WTC11 (cell line): ENCODE measurements at regions not wholly inside any gene's neighbourhood (a gene's known extent, or its start where the extent isn't known, plus 50 kb on each side); places are given as distances from the start of the nearest gene placed in this dataset.

ENCODE experiments used
- ATAC-seq: fragments of 200-7000 bp; cut with Tn5 transposase; 2 replicates; pipeline ENCODE4 v1.10.0; 2021; ENCODE audit warnings: mild to moderate bottlenecking, moderate library complexity
- CTCF ChIA-PET: fragments of 300-600 bp; sonication (Branson Sonifier 250); formaldehyde crosslinking; loops from one replicate; lab custom pipeline; 2021; ENCODE audit warnings: antibody characterized with exemption; lab: Charles Lee
- POLR2A ChIA-PET: fragments of 350-600 bp; sonication (Branson Sonifier 250); formaldehyde crosslinking; loops from one replicate; lab custom pipeline; 2021; ENCODE audit warnings: antibody characterized with exemption; lab: Charles Lee
- DNase-seq: peaks from one replicate; pipeline ENCODE4 v3.0.0; 2021; ENCODE audit warnings: low spot score
- H3K27ac Mint-ChIP-seq: 2 replicates; pipeline ENCODE4 v1.8.0; 2021; ENCODE audit warnings: mixed read lengths
- H3K27me3 Mint-ChIP-seq: 2 replicates; pipeline ENCODE4 v1.8.0; 2021; ENCODE audit warnings: low read depth, mild to moderate bottlenecking, moderate library complexity, mixed read lengths
- H3K36me3 Mint-ChIP-seq: 2 replicates; pipeline ENCODE4 v1.8.0; 2021; ENCODE audit warnings: mixed read lengths
- H3K4me1 Mint-ChIP-seq: 2 replicates; pipeline ENCODE4 v1.8.0; 2022; ENCODE audit warnings: mixed read lengths
- H3K4me3 Mint-ChIP-seq: 2 replicates; pipeline ENCODE4 v1.8.0; 2021; ENCODE audit warnings: mild to moderate bottlenecking, moderate library complexity, mixed read lengths
- H3K9me3 Mint-ChIP-seq: 2 replicates; pipeline ENCODE4 v1.8.0; 2021; ENCODE audit warnings: mixed read lengths
- CREB1 ChIP-seq: sonication (generic); formaldehyde crosslinking; IDR thresholded peaks from 2 replicates; pipeline ENCODE4 v1.8.0; 2023; ENCODE audit warnings: mild to moderate bottlenecking, missing genetic modification reagents
- MXD4 ChIP-seq: fragments of 250-450 bp; sonication (Bioruptor Pico); IDR thresholded peaks from 2 replicates; pipeline ENCODE4 v1.8.0; 2021; ENCODE audit warnings: mild to moderate bottlenecking, moderate library complexity, borderline replicate concordance
- MYBL2 ChIP-seq: sonication (generic); formaldehyde crosslinking; IDR thresholded peaks from 2 replicates; pipeline ENCODE4 v1.8.1; 2023; ENCODE audit warnings: mild to moderate bottlenecking, moderate library complexity, missing genetic modification reagents
- ZNF219 ChIP-seq: sonication (generic); formaldehyde crosslinking; IDR thresholded peaks from 2 replicates; pipeline ENCODE4 v1.8.0; 2023; ENCODE audit warnings: missing genetic modification reagents, mild to moderate bottlenecking, borderline replicate concordance
- ZNF232 ChIP-seq: sonication (generic); formaldehyde crosslinking; IDR thresholded peaks from 2 replicates; pipeline ENCODE4 v1.8.0; 2022; ENCODE audit warnings: mild to moderate bottlenecking, missing genetic modification reagents
- ZNF317 ChIP-seq: sonication (generic); formaldehyde crosslinking; IDR thresholded peaks from 2 replicates; pipeline ENCODE4 v1.8.1; 2023; ENCODE audit warnings: low read depth, mild to moderate bottlenecking, moderate library complexity, missing genetic modification reagents, borderline replicate concordance
- TF ChIP-seq, protein P1 (sequence below): sonication (generic); formaldehyde crosslinking; IDR thresholded peaks from 2 replicates; pipeline ENCODE4 v1.8.0; 2022; ENCODE audit warnings: mild to moderate bottlenecking, missing genetic modification reagents
- TF ChIP-seq, protein P2 (sequence below): sonication (generic); formaldehyde crosslinking; IDR thresholded peaks from 2 replicates; pipeline ENCODE4 v1.8.1; 2022; ENCODE audit warnings: missing genetic modification reagents, borderline replicate concordance
- TF ChIP-seq, protein P3 (sequence below): sonication (generic); formaldehyde crosslinking; IDR thresholded peaks from 2 replicates; pipeline ENCODE4 v1.8.1; 2023; ENCODE audit warnings: mild to moderate bottlenecking, missing genetic modification reagents
- TF ChIP-seq, protein P4 (sequence below): sonication (generic); formaldehyde crosslinking; IDR thresholded peaks from 2 replicates; pipeline ENCODE4 v1.8.1; 2022; ENCODE audit warnings: low read depth, mild to moderate bottlenecking, moderate library complexity, missing genetic modification reagents, borderline replicate concordance
- TF ChIP-seq, protein P5 (sequence below): sonication (generic); formaldehyde crosslinking; IDR thresholded peaks from 2 replicates; pipeline ENCODE4 v1.8.0; 2023; ENCODE audit warnings: missing genetic modification reagents, mild to moderate bottlenecking, borderline replicate concordance
- TF ChIP-seq, protein P6 (sequence below): fragments of 250-450 bp; sonication (Bioruptor Pico); IDR thresholded peaks from 2 replicates; pipeline ENCODE4 v1.9.0; 2021; ENCODE audit warnings: mild to moderate bottlenecking, borderline replicate concordance
- TF ChIP-seq, protein P7 (sequence below): sonication (generic); formaldehyde crosslinking; IDR thresholded peaks from 2 replicates; pipeline ENCODE4 v1.8.1; 2023; ENCODE audit warnings: mild to moderate bottlenecking, missing genetic modification reagents, moderate library complexity
- TF ChIP-seq, protein P8 (sequence below): sonication (generic); formaldehyde crosslinking; IDR thresholded peaks from 2 replicates; pipeline ENCODE4 v1.8.1; 2022; ENCODE audit warnings: mild to moderate bottlenecking, moderate library complexity, missing genetic modification reagents
- TF ChIP-seq, protein P9 (sequence below): sonication (generic); formaldehyde crosslinking; IDR thresholded peaks from 2 replicates; pipeline ENCODE4 v1.8.1; 2023; ENCODE audit warnings: mild to moderate bottlenecking, missing genetic modification reagents

DNA sequence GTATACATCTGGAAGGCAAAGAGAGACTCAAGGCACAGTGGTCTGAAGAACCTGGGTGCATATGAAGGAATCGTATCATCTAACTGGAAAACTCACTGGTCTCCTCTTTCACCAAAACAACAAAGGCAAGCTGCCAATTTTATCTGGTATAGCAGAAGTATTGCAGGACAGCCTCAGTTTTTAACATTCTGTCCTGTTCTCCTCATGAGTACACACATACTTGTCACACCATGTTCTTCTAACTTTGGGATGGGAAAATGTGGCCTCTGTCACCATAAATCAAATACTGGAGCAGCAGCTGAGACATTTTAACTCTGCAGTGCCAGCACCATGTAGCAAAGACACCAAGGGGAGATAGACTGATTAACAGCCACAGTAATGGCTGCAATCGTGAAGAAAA, 199.1 kb upstream of the CNR1 start:
- peaks cover 3% of the 10 kb centered on the region; the same call in 1 of the 2 replicates for H3K9me3 Mint-ChIP-seq
- peaks cover 14% of the 10 kb centered on the region for H3K4me1 Mint-ChIP-seq
- ATAC-seq: no peak
- no peak overlapping the region for H3K27ac Mint-ChIP-seq
- no peak overlapping the region for H3K4me3 Mint-ChIP-seq
- ChIA-PET POLR2A (no interaction called here), CTCF (no interaction called here)
- TF ChIP-seq ZNF232 (CRISPR knock-in tag) (no peak), MYBL2 (no peak), ZNF219 (CRISPR knock-in tag) (no peak), MXD4 (CRISPR knock-in tag) (no peak), CREB1 (CRISPR knock-in tag) (no peak), ZNF317 (no peak)
- TF ChIP-seq, protein P1, sequence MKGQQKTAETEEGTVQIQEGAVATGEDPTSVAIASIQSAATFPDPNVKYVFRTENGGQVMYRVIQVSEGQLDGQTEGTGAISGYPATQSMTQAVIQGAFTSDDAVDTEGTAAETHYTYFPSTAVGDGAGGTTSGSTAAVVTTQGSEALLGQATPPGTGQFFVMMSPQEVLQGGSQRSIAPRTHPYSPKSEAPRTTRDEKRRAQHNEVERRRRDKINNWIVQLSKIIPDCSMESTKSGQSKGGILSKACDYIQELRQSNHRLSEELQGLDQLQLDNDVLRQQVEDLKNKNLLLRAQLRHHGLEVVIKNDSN: no peak
- TF ChIP-seq, protein P2, sequence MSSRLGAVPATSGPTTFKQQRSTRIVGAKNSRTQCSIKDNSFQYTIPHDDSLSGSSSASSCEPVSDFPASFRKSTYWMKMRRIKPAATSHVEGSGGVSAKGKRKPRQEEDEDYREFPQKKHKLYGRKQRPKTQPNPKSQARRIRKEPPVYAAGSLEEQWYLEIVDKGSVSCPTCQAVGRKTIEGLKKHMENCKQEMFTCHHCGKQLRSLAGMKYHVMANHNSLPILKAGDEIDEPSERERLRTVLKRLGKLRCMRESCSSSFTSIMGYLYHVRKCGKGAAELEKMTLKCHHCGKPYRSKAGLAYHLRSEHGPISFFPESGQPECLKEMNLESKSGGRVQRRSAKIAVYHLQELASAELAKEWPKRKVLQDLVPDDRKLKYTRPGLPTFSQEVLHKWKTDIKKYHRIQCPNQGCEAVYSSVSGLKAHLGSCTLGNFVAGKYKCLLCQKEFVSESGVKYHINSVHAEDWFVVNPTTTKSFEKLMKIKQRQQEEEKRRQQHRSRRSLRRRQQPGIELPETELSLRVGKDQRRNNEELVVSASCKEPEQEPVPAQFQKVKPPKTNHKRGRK (CRISPR knock-in tag): no peak
- TF ChIP-seq, protein P3, sequence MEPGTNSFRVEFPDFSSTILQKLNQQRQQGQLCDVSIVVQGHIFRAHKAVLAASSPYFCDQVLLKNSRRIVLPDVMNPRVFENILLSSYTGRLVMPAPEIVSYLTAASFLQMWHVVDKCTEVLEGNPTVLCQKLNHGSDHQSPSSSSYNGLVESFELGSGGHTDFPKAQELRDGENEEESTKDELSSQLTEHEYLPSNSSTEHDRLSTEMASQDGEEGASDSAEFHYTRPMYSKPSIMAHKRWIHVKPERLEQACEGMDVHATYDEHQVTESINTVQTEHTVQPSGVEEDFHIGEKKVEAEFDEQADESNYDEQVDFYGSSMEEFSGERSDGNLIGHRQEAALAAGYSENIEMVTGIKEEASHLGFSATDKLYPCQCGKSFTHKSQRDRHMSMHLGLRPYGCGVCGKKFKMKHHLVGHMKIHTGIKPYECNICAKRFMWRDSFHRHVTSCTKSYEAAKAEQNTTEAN (CRISPR knock-in tag): no peak
- TF ChIP-seq, protein P4, sequence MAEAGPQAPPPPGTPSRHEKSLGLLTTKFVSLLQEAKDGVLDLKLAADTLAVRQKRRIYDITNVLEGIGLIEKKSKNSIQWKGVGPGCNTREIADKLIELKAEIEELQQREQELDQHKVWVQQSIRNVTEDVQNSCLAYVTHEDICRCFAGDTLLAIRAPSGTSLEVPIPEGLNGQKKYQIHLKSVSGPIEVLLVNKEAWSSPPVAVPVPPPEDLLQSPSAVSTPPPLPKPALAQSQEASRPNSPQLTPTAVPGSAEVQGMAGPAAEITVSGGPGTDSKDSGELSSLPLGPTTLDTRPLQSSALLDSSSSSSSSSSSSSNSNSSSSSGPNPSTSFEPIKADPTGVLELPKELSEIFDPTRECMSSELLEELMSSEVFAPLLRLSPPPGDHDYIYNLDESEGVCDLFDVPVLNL (CRISPR knock-in tag): no peak
- TF ChIP-seq, protein P5, sequence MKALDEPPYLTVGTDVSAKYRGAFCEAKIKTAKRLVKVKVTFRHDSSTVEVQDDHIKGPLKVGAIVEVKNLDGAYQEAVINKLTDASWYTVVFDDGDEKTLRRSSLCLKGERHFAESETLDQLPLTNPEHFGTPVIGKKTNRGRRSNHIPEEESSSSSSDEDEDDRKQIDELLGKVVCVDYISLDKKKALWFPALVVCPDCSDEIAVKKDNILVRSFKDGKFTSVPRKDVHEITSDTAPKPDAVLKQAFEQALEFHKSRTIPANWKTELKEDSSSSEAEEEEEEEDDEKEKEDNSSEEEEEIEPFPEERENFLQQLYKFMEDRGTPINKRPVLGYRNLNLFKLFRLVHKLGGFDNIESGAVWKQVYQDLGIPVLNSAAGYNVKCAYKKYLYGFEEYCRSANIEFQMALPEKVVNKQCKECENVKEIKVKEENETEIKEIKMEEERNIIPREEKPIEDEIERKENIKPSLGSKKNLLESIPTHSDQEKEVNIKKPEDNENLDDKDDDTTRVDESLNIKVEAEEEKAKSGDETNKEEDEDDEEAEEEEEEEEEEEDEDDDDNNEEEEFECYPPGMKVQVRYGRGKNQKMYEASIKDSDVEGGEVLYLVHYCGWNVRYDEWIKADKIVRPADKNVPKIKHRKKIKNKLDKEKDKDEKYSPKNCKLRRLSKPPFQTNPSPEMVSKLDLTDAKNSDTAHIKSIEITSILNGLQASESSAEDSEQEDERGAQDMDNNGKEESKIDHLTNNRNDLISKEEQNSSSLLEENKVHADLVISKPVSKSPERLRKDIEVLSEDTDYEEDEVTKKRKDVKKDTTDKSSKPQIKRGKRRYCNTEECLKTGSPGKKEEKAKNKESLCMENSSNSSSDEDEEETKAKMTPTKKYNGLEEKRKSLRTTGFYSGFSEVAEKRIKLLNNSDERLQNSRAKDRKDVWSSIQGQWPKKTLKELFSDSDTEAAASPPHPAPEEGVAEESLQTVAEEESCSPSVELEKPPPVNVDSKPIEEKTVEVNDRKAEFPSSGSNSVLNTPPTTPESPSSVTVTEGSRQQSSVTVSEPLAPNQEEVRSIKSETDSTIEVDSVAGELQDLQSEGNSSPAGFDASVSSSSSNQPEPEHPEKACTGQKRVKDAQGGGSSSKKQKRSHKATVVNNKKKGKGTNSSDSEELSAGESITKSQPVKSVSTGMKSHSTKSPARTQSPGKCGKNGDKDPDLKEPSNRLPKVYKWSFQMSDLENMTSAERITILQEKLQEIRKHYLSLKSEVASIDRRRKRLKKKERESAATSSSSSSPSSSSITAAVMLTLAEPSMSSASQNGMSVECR (CRISPR knock-in tag): no peak
- TF ChIP-seq, protein P6, sequence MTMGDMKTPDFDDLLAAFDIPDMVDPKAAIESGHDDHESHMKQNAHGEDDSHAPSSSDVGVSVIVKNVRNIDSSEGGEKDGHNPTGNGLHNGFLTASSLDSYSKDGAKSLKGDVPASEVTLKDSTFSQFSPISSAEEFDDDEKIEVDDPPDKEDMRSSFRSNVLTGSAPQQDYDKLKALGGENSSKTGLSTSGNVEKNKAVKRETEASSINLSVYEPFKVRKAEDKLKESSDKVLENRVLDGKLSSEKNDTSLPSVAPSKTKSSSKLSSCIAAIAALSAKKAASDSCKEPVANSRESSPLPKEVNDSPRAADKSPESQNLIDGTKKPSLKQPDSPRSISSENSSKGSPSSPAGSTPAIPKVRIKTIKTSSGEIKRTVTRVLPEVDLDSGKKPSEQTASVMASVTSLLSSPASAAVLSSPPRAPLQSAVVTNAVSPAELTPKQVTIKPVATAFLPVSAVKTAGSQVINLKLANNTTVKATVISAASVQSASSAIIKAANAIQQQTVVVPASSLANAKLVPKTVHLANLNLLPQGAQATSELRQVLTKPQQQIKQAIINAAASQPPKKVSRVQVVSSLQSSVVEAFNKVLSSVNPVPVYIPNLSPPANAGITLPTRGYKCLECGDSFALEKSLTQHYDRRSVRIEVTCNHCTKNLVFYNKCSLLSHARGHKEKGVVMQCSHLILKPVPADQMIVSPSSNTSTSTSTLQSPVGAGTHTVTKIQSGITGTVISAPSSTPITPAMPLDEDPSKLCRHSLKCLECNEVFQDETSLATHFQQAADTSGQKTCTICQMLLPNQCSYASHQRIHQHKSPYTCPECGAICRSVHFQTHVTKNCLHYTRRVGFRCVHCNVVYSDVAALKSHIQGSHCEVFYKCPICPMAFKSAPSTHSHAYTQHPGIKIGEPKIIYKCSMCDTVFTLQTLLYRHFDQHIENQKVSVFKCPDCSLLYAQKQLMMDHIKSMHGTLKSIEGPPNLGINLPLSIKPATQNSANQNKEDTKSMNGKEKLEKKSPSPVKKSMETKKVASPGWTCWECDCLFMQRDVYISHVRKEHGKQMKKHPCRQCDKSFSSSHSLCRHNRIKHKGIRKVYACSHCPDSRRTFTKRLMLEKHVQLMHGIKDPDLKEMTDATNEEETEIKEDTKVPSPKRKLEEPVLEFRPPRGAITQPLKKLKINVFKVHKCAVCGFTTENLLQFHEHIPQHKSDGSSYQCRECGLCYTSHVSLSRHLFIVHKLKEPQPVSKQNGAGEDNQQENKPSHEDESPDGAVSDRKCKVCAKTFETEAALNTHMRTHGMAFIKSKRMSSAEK: no peak
- TF ChIP-seq, protein P7, sequence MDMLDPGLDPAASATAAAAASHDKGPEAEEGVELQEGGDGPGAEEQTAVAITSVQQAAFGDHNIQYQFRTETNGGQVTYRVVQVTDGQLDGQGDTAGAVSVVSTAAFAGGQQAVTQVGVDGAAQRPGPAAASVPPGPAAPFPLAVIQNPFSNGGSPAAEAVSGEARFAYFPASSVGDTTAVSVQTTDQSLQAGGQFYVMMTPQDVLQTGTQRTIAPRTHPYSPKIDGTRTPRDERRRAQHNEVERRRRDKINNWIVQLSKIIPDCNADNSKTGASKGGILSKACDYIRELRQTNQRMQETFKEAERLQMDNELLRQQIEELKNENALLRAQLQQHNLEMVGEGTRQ (CRISPR knock-in tag): no peak
- TF ChIP-seq, protein P8, sequence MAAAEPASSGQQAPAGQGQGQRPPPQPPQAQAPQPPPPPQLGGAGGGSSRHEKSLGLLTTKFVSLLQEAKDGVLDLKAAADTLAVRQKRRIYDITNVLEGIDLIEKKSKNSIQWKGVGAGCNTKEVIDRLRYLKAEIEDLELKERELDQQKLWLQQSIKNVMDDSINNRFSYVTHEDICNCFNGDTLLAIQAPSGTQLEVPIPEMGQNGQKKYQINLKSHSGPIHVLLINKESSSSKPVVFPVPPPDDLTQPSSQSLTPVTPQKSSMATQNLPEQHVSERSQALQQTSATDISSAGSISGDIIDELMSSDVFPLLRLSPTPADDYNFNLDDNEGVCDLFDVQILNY (CRISPR knock-in tag): no peak
- TF ChIP-seq, protein P9, sequence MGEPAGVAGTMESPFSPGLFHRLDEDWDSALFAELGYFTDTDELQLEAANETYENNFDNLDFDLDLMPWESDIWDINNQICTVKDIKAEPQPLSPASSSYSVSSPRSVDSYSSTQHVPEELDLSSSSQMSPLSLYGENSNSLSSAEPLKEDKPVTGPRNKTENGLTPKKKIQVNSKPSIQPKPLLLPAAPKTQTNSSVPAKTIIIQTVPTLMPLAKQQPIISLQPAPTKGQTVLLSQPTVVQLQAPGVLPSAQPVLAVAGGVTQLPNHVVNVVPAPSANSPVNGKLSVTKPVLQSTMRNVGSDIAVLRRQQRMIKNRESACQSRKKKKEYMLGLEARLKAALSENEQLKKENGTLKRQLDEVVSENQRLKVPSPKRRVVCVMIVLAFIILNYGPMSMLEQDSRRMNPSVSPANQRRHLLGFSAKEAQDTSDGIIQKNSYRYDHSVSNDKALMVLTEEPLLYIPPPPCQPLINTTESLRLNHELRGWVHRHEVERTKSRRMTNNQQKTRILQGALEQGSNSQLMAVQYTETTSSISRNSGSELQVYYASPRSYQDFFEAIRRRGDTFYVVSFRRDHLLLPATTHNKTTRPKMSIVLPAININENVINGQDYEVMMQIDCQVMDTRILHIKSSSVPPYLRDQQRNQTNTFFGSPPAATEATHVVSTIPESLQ (CRISPR knock-in tag): no peak
- H3K27me3 Mint-ChIP-seq: peaks cover 5% of the 10 kb centered on the region
- DNase-seq: no peak
- no peaks in the 10 kb centered on the region for H3K36me3 Mint-ChIP-seq
